OCI-M1 (cell line): ENCODE measurements at regions not wholly inside any gene's neighbourhood (a gene's known extent, or its start where the extent isn't known, plus 50 kb on each side); places are given as distances from the start of the nearest gene placed in this dataset.
A peak's percentile ranks its signal among the peaks of the same experiment; 100 is the strongest.
"Not testable (repeated sequence)": the region's sequence is repeated elsewhere in the genome, so short reads cannot be mapped to it uniquely, and the experiment has no call there.

Source experiments
- DNase-seq: peaks from one replicate; lab custom pipeline; 2025; lab: John Stamatoyannopoulos, UW

- no peak for DNase-seq
These were observed 256.0 kb downstream of the SV2B start for GRCh38 chr15:91356083-91356482.

- DNase-seq: no peak
These were observed 257.0 kb downstream of the SV2B start for GRCh38 chr15:91357011-91357410.

- no peak for DNase-seq
These were observed 257.4 kb downstream of the SV2B start for GRCh38 chr15:91357486-91357885.

- DNase-seq: no peak
These were observed 258.3 kb downstream of the SV2B start for GRCh38 chr15:91358405-91358804.

GRCh38 chr15:91361696-91362095 is 261.6 kb downstream of the SV2B start:
- DNase-seq: not testable (repeated sequence)

- DNase-seq: no peak
These were observed 266.1 kb downstream of the SV2B start for GRCh38 chr15:91366111-91366510.

- no peak for DNase-seq
These were observed 268.6 kb downstream of the SV2B start for GRCh38 chr15:91368611-91369010.

- DNase-seq: peak; percentile 80
These were observed 269.8 kb downstream of the SV2B start for GRCh38 chr15:91369823-91370222.

GRCh38 chr15:91371345-91371744 is 271.3 kb downstream of the SV2B start:
- not testable (repeated sequence) for DNase-seq

GRCh38 chr15:91374336-91374735 is 274.3 kb downstream of the SV2B start:
- no peak for DNase-seq

GRCh38 chr15:91376038-91376437 is 276.0 kb downstream of the SV2B start:
- no peak for DNase-seq

- no peak for DNase-seq
These were observed 280.1 kb downstream of the SV2B start for GRCh38 chr15:91380114-91380513.

GRCh38 chr15:91383532-91383931 is 283.5 kb downstream of the SV2B start:
- no peak for DNase-seq

- no peak for DNase-seq
These were observed 284.2 kb downstream of the SV2B start for GRCh38 chr15:91384189-91384730.

- no peak for DNase-seq
These were observed 285.3 kb downstream of the SV2B start for GRCh38 chr15:91385311-91385710.

- peak; percentile 41 for DNase-seq
These were observed 293.1 kb downstream of the SV2B start for GRCh38 chr15:91393186-91393585.

- DNase-seq: peak; percentile 56
These were observed 300.4 kb downstream of the SV2B start for GRCh38 chr15:91400481-91400880.

- DNase-seq: no peak
These were observed 307.3 kb downstream of the SV2B start for GRCh38 chr15:91407269-91407889.

GRCh38 chr15:91408476-91409076 is 308.5 kb downstream of the SV2B start:
- peak; percentile 45 for DNase-seq

- no peak for DNase-seq
These were observed 309.3 kb downstream of the SV2B start for GRCh38 chr15:91409387-91409786.

- no peak for DNase-seq
These were observed 311.5 kb downstream of the SV2B start for GRCh38 chr15:91411586-91411985.

- no peak for DNase-seq
These were observed 312.3 kb downstream of the SV2B start for GRCh38 chr15:91412138-91412928.

GRCh38 chr15:91413142-91413541 is 313.1 kb downstream of the SV2B start:
- no peak for DNase-seq
